ENCODE measurements at regions not wholly inside any gene's neighbourhood (a gene's known extent, or its start where the extent isn't known, plus 50 kb on each side); places are given as distances from the start of the nearest gene placed in this dataset.
"Not testable (repeated sequence)": the region's sequence is repeated elsewhere in the genome, so short reads cannot be mapped to it uniquely, and the experiment has no call there.

GRCh38 chr20:8990770-8991169, 78.1 kb upstream of the PLCB4 start:
- no peak for DNase-seq (ENCODE audit: low read depth)

- DNase-seq (ENCODE audit: low read depth): no peak
Observed at GRCh38 chr20:8994045-8994444, 74.8 kb upstream of the PLCB4 start.

GRCh38 chr20:8995761-8996160, 73.1 kb upstream of the PLCB4 start:
- DNase-seq (ENCODE audit: low read depth): no peak

- DNase-seq (ENCODE audit: low read depth): no peak
Observed at GRCh38 chr20:8996817-8997512, 71.9 kb upstream of the PLCB4 start.

- no peak for DNase-seq (ENCODE audit: low read depth)
Observed at GRCh38 chr20:8997701-8998117, 71.2 kb upstream of the PLCB4 start.

- no peak for DNase-seq (ENCODE audit: low read depth)
Observed at GRCh38 chr20:9011121-9011520, 57.8 kb upstream of the PLCB4 start.

- DNase-seq (ENCODE audit: low read depth): not testable (repeated sequence)
Observed at GRCh38 chr20:9015232-9015983, 53.5 kb upstream of the PLCB4 start.

- no peak for DNase-seq (ENCODE audit: low read depth)
Observed at GRCh38 chr20:9015984-9016324, 52.9 kb upstream of the PLCB4 start.

GRCh38 chr20:9018346-9018745, 50.5 kb upstream of the PLCB4 start:
- DNase-seq (ENCODE audit: low read depth): no peak
